ENCODE measurements at regions not wholly inside any gene's neighbourhood (a gene's known extent, or its start where the extent isn't known, plus 50 kb on each side); places are given as distances from the start of the nearest gene placed in this dataset.

DNA sequence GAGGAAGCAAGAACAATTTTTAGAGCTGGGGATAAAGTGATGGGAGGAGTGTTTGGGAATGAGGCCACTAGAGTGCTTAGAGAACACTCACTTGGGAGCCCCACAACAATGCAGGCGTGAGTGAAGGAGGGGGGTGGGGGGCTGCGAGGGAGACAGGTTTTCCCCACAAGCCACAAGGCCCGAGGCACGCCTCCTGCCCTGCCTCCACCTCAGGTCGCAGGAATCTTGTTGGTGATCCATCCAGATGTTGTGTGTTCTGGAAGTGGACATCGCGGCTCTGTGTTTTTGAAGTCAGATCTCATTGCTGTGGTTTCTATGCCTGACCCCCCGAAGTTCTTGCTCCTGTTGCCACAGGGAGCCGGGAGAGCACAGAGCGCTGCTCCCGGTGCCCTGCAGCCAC is 178.0 kb upstream of the BMPER start:
- no peak for DNase-seq (ENCODE audit: low spot score)

DNA sequence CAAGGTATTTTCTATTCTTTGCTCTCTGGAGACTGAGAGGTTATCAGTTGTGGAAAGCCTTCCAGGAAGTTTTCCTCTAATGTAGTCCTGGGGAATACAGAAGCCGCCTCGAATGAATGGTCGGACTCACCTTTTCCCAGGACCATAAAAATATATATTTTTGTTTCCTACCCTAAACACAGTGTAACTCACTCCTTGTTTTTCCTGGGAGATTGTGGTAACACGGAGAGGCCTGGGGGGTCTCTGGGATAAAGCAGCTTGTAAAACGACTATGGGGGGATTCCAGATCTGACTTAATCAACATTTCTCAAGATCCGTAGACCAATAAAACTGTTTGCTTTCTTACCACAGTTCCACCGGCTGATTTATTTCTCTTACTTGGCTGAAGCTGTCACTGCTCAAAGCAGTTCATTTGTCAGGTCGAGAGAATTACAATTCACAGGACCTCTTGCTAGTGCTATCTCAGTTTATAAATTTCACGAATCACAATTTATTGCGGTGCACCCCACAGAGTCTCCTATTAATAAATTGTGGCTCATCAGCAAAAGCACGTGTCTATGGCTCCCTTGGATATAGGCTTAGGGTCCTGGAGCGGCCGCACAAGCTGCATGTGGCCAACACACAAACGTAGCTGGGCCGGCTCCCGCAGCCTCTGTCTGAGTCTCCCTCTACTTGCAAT is 176.3 kb upstream of the BMPER start:
- DNase-seq (ENCODE audit: low spot score) = no peak

DNA sequence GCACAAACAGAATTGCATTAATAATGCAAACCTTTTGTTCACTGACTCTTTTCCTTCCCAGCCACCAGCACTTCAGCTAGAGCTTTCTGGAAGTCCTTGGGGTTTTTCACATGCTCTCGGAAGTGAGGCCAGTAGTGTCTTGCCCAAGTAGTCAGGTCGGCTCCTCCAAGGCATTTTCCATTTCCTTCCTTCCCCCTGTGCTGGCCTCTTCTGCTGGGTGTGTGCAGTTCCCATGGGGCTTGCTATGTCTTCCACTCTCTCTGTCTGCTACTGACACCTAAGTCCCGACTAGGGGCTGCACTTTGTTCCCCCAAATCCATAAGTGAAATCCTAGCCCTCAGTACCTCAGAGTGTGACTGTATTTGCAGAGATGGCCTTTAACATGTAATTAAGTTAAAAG is 175.6 kb upstream of the BMPER start:
- DNase-seq (ENCODE audit: low spot score) = no peak

DNA sequence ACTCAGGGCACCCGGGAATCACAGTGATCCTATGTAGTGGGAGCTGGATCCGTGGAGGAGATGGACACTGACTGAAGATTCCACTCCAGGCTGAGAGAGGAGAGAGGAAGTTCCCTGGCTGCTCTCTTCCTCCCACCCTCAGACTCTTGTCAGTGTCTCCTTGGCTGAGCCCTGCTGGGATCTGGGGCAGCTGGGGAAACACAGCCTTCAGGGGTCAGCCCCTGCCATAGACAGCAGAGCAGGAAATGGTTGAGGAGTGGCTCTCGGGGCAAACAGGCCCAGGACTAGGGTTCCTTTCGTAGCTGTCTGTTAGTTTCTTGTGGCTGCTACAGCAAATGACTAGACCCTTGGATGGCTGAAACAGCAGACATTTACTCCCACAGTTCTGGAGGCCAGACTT is 174.4 kb upstream of the BMPER start:
- DNase-seq (ENCODE audit: low spot score) = no peak

DNA sequence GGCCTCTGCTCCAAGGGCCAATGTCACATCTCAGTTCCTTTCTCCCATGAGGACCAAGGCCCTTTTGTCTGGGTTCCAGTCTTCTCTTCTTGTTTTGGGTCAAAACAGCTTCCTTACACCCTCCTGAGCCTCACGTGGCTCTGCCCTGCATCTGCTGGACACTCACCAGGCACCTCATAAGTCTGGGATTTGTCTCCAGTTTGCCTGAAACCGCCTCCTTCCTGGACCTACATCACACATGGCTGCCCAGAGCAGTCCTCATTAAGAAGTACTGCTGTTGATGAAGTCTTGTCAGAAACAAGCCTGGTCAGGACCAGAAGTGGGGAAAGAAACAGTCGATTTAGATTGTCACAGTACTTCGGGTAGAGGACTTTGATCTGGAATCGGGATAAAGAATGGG is 173.4 kb upstream of the BMPER start:
- DNase-seq (ENCODE audit: low spot score) = no peak

DNA sequence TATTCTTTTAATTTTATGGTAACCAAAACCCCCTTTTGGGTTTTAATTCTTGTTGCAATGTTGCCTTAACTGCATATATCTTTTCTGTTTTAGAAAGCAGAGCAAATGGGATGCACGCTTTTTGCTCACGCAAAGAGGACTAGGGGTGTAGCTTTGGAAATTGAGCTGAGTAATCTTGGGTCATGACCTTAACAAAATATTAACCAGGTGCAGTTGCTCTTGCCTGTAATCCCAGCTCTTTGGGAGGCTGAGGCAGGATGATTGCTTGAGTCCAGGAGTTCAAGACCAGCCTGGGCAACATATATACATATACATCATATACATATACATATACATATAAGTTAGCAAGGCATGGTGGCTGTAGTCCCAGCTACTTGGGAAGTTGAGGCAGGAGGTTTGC is 172.9 kb upstream of the BMPER start:
- DNase-seq (ENCODE audit: low spot score) = no peak

DNA sequence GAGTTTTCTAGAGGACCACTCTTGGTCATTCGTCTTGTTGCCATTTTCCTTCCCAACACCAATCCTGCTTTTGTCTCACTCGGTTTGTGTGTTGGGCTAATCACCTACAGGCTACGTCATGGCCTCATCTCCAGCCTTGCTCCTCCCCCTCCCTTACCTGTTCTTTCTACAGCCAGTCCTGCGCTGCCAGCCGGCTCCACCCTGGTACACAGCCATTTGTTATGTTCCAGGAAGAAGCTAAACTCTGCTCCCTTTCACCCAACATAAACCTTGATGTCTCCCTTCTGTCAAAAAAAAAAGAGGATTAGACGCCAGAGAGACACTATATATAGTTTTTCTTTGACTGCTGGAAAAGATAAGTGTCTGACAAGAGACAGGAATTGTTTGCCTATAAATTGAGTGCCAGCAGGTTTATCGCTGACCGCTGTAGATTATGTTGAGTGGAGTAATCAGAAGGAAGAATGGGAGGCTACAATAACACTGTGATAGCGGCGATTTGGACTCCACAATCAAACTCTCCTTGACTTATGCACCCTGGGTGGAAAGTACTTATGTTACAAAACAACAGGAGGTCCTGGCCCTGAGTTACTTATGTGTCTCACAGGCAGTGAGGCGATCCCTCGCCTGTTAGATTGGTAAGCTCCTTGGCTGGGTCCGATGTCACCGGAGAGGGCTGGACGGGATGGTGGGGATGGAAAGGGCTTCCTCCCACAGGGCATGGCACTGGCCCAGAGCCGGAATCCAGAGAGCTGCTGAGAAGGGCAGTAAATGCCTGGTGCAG is 171.3 kb upstream of the BMPER start:
- DNase-seq (ENCODE audit: low spot score) = no peak

DNA sequence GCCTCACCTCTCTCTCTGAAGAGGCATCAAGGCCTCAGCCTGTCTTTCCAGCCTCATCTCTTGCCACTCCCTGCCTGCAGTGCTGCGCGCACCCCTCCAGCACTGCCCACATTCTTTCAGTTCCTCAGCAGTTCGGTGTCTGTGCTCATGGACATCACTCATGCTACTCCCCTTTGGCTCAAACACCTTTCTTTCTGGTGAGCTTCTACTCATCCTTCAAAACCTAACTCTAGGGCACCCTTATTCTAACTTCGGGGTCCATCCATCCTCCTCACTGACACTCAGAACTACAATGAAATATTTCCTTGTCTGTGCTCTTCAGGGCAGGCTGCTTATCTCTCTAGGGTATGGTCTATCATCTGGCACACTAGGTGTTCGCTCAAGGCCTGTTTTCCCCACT is 169.9 kb upstream of the BMPER start:
- no peak for DNase-seq (ENCODE audit: low spot score)

DNA sequence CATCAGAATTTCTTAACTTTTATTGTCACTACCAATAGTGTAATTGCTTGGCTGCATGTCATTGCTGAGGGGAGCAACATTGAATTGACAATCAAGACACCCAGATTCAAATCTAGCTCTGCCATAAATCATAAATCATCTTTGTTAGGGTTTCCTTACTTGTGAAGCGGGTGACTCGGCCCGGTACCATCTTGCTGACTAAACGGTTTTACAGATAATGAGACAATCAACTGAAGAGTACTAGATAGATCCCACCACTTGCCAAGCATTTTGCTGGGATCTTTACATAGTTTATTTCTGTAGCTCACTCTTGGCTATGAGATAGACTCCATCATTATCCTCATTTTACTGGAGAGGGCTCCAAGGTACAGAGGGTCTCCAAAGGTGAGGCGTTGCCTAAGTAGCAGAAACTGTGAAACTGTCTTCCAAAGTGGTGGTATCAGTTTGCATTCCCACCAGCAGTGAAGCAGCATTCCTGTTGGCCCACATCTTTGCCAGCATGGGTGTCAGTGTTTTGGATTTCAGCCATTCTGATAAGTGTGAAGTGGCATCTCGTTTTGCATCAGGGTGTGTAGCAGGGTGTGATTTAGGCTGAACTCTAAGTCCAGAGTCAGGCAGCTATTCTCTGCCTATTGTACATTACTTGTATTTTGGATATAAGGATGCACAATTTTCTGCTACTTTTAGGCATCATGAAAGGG is 168.7 kb upstream of the BMPER start:
- DNase-seq (ENCODE audit: low spot score) = no peak

DNA sequence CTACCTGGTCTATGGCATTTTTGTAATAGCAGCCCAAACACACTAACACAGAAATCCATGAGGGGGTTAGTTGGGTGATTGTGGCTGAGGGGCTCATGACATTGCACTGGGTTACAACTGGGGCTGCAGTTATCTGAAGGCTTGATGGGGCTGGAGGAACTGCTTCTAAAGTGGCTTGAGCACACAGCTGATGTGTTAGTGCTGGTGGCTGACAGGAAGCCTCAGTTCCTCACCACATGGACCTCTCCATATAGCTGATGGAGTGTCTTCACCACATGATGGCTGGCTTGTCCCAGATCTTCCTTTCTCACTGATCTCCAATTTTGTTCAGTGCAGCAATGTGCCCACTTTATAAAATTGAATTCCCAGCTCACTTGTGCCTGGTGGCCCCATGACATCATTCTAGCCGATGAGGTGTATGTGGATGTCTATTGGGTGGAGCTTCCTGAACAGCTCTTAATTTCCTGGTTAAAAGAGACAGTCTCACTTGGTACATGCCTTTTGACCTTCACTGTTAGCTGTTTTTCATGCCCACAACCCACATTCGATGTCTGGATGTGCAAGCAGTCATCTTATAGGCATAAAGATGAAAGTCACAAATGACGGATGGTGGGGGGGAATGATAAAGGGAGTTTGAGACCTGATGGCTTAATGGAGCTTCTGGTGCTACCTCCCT is 166.9 kb upstream of the BMPER start:
- DNase-seq (ENCODE audit: low spot score) = no peak

DNA sequence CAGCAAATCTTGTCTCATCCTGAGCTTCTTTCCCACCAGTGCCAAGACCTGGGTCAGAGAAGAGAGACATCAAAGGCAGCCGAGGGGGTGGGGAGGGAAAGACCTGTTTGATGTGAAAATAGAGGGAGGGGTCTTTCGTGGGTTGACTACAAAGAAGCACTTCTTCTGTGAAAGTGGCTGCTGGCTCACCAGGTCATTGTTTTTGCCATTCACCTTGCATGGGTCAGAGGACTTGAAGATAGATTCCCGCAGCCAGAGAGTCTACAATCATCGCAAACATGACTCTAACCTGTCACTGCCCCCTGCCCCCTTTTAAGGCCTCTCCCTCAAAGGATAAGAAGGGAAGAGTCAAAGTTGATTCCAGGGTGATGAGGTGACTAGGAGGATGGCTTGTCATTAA is 166.1 kb upstream of the BMPER start:
- no peak for DNase-seq (ENCODE audit: low spot score)

DNA sequence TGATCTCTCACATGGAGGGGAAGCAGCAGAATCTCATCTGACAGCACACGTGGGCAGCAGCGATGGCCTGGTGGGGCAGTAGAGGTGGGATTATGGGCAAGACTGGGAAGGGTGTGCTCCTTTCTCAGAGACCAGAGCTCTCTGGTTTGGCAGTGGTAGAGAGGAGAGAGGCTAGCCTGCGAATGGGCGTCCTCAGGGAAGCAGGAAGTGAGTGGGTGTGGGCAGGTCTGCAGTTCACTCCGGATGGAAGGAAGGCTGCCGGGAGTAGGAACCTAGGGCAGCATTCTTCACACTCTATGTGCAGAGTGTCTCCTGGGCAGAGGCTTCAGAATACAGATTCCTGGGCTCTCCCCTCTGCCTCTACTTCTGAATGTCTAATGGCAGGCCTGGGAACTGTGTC is 162.8 kb upstream of the BMPER start:
- no peak for DNase-seq (ENCODE audit: low spot score)

DNA sequence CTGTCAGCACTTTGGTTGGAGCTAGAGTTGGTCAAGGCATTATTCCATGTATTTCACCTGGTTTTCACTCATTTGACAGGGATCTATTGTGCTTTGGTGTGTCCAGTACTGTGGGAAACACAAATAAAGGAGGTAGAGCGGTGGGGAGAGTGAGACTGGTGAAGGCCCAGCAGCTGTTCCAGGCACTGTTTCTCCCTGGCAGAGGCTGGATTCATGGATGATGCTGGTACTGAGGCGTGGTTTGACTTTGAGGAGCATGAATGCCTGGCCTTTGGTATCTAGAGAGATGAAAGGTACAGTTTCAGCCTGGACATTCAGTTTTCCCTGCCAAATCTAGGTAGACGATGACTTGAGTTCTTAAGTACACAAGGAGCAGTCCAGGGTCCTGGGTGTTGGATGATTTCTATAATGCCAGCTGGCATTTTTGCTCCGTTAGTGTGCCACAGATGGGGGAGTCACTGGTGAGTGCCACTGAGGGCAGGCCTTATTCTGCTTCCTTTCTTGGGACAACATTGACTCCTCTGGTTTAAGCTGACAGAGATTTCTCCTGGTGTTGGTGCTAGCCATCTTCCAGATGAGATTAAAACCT is 162.2 kb upstream of the BMPER start:
- no peak for DNase-seq (ENCODE audit: low spot score)

DNA sequence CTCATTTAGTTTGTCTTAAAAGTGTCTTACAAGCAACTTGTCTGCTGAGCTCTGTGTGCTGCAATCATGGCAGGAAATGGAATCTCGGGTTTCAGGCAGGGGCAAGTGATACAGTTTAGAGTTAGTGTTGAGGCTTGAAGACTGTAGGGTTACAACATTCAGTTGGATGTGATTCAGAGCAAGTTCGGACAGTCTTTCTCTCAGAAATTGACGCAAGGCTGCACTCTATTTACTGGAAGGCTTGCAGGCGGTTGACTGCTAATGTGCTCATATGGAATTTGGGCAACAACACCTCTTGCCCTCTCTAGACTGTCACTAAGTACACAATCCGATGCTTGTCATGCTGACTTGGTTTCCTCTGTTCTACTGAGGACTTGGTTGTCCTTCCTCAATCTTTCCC is 161.7 kb upstream of the BMPER start:
- DNase-seq (ENCODE audit: low spot score) = peak; percentile 66

DNA sequence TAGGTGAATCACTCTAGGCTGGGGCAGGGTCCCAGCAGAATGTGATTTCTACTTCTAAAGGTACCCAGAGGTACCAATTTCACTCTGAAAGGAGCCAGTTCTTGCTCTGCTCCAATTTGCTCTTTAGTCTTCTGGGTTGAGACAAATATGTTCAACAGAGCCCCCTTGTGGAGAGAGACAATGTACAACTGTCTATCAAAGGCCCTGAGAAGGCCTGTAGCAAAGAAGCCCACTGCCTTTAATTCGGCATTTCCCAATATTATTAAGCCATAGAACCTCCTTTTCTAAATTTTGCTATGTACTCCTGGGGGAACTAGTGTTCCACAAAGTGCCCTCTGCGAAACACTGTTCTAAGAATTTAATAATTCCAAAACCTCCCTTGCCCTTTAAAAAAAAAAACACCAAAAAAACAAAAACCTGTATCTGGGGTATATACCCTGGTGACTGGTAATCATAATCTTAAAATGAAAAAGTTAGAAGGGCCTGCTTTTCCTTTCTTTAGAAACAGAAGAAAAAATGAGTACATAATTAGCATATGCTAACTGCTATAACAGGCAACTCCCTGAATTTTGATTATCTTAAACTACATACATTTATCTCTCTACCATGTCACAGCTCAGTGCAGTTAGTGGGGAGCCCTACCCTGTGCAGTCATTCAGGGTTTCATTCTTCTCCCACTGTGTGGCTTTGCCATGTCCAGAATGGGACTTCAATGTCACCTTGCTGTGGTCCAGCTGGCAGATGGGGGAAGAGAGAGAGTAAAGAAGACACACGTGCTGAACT is 160.9 kb upstream of the BMPER start:
- peak; percentile 47 for DNase-seq (ENCODE audit: low spot score)

DNA sequence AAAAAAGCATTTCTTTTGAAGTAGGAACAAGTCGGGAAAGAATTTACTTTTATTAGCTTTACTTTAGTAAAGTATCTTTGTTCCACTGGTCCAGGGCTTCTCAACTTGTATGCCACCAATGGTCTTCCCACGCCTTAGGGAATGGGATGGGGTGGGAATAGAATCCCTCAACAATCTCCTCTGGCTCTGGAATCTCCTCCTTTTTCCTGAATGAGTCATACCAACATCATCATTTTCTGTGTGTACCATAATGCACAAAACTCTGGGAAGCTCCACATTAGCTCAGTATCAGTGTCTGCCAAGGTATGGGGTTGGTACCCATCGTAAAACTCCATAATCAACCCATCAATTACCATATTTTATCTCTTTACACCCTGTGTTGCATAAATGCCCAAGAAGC is 159.4 kb upstream of the BMPER start:
- DNase-seq (ENCODE audit: low spot score) = no peak

DNA sequence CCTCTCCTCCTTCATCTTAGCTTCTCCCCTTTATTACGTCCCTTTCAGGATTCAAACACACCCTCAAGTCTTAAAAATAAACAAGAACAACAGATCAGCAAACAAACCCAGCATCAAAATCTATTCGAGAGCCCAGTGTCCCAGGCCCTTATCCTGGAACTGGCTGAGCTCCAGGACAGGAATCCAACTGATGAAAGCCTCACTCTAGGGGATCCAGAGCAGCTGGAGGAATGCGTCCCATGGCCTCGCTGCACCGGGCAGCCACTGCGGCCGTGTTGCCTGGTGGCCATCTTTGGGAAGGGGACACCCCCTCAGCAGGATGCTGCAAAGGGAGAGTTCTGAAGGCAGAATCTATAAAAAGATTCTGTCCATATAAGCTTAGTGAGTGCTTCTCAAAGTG is 156.5 kb upstream of the BMPER start:
- no peak for DNase-seq (ENCODE audit: low spot score)

DNA sequence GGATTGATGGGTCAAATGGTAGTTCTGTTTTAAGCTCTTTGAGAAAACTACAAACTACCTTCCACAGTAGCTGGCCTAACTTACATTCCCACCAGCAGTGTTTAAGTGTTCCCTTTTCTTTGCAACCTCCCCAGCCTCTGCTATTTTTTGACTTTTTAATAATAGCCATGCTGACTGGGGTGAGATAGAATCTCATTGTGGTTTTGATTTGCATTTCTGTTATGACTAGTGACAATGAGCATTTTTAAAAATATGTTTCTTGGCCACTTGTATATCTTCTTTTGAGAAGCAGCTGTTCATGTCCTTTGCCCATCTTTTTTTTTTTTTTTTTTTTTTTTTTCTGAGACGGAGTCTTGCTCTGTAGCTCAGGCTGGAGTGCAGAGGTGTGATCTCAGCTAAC is 155.2 kb upstream of the BMPER start:
- DNase-seq (ENCODE audit: low spot score) = no peak

DNA sequence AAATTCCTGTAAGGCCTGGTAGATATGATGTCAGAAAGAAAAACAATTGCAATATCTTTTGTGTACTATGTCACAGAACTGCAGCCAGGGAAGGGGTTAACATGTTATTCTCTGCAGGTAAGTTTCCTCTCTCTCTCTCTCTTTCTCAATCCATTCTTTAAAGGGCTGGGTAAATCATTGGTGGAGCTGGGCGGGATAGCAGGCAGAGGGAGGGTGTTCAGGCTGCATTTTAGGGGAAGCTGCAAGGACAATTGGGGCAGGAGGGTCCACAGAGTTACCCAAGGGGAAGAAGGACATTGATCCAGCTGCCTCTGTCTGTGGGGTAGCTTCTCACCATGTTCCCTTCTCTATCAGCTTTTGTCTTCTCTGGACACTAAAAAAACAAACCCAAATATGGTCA is 153.9 kb upstream of the BMPER start:
- DNase-seq (ENCODE audit: low spot score) = no peak

DNA sequence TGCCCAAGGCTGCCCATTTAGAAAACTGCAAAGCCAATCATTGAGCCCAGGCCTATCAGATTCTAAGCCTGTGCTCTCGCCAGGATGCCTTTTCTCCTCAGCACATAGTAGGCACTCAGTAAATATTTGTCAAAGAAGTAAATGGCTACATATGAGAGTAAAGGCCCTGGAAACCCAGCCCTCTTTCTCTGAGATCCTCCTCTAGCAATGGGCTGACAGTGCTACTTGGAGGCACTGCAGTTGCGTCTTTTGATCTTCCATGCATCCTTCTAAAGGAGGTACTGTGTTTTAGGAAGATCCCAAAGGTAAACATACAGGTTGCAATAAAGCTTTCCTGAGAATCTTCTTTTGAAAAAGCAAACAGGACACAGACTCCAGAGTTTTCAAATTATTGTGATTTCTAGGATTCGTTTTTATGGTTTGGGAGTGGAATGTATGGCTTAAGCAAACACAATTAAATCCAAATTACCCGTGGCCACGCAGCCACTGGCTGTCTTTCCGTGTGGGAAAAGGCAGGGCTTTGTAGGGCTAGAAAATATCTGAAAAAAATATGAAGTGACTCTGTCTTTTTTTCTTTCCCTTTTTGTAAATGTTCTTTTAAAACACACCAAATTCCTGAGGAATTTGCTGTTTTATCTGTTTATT is 151.3 kb upstream of the BMPER start:
- no peak for DNase-seq (ENCODE audit: low spot score)
